Progenitor cell of endocrine pancreas (in vitro differentiated cells): ENCODE measurements at regions not wholly inside any gene's neighbourhood (a gene's known extent, or its start where the extent isn't known, plus 50 kb on each side); places are given as distances from the start of the nearest gene placed in this dataset.
A peak's percentile ranks its signal among the peaks of the same experiment; 100 is the strongest.
"Not testable (repeated sequence)": the region's sequence is repeated elsewhere in the genome, so short reads cannot be mapped to it uniquely, and the experiment has no call there.

Source experiments
- DNase-seq: peaks from one replicate; pipeline ENCODE4 v3.0.0; 2021; ENCODE audit warnings: low spot score; ENCODE audit not compliant: unreplicated experiment
- H3K27ac Mint-ChIP-seq: 2 replicates; pipeline ENCODE4 v1.8.0; 2021; ENCODE audit warnings: mild to moderate bottlenecking, moderate library complexity, mixed read lengths
- H3K27me3 Mint-ChIP-seq: 2 replicates; pipeline ENCODE4 v1.8.0; 2021; ENCODE audit warnings: mixed read lengths
- H3K36me3 Mint-ChIP-seq: 2 replicates; pipeline ENCODE4 v1.8.0; 2022; ENCODE audit warnings: mixed read lengths; ENCODE audit not compliant: insufficient read depth
- H3K4me1 Mint-ChIP-seq: 2 replicates; pipeline ENCODE4 v1.8.0; 2021; ENCODE audit warnings: low read depth, mixed read lengths
- H3K4me3 Mint-ChIP-seq: 2 replicates; pipeline ENCODE4 v1.8.0; 2021; ENCODE audit warnings: low read depth, mild to moderate bottlenecking, moderate library complexity, mixed read lengths
- H3K9me3 Mint-ChIP-seq: 2 replicates; pipeline ENCODE4 v1.8.0; 2021; ENCODE audit warnings: low read depth, mixed read lengths
- TF ChIP-seq, protein P1 (sequence below): fragments of 200-600 bp; sonication (generic); IDR thresholded peaks from one replicate; pipeline ENCODE4 v1.5.0; 2021; ENCODE audit warnings: antibody characterized with exemption, mild to moderate bottlenecking; ENCODE audit not compliant: unreplicated experiment

DNA sequence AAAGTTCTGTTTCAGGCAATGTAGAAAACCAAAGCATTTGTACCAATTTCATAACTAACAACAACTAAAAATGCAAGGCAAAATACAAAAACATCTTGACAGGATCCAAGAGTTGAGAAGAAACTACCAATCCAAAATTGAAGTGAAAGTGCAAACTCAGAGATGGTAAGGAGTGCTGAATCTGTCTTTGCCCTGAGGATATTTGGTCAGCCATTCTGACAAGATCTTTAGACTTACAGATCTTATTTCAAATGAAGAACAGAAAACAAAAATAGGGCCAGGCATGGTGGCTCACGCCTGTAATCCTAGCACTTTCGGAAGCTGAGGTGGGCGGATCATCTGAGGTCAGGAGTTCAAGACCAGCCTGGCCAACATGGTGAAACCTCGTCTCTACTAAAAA, 412.8 kb downstream of the ZFHX3 start:
- DNase-seq = no peak
- H3K4me3 Mint-ChIP-seq = no peak overlapping the region
- H3K9me3 Mint-ChIP-seq = peaks cover 22% of the 10 kb centered on the region
- TF ChIP-seq, protein P1, sequence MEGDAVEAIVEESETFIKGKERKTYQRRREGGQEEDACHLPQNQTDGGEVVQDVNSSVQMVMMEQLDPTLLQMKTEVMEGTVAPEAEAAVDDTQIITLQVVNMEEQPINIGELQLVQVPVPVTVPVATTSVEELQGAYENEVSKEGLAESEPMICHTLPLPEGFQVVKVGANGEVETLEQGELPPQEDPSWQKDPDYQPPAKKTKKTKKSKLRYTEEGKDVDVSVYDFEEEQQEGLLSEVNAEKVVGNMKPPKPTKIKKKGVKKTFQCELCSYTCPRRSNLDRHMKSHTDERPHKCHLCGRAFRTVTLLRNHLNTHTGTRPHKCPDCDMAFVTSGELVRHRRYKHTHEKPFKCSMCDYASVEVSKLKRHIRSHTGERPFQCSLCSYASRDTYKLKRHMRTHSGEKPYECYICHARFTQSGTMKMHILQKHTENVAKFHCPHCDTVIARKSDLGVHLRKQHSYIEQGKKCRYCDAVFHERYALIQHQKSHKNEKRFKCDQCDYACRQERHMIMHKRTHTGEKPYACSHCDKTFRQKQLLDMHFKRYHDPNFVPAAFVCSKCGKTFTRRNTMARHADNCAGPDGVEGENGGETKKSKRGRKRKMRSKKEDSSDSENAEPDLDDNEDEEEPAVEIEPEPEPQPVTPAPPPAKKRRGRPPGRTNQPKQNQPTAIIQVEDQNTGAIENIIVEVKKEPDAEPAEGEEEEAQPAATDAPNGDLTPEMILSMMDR = no peak
- peaks cover 10% of the 10 kb centered on the region for H3K36me3 Mint-ChIP-seq
- no peaks in the 10 kb centered on the region for H3K27me3 Mint-ChIP-seq
- no peak overlapping the region for H3K27ac Mint-ChIP-seq
- H3K4me1 Mint-ChIP-seq = no peaks in the 10 kb centered on the region

DNA sequence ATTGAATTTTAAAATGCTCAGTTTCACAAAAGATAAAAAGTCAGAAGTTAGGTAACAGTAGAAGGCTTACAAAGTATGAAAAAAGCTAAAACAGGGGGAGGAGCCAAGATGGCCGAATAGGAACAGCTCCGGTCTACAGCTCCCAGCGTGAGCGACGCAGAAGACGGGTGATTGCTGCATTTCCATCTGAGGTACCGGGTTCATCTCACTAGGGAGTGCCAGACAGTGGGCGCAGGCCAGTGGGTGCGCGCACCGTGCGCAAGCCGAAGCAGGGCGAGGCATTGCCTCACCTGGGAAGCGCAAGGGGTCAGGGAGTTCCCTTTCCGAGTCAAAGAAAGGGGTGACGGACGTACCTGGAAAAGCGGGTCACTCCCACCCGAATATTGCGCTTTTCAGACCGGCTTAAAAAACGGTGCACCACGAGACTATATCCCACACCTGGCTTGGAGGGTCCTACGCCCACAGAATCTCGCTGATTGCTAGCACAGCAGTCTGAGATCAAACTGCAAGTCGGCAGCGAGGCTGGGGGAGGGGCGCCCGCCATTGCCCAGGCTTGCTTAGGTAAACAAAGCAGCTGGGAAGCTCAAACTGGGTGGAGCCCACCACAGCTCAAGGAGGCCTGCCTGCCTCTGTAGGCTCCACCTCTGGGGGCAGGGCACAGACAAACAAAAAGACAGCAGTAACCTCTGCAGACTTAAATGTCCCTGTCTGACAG, 420.6 kb downstream of the ZFHX3 start:
- DNase-seq, H3K27me3 Mint-ChIP-seq, H3K4me1 Mint-ChIP-seq, H3K36me3 Mint-ChIP-seq: not testable (repeated sequence)
- Mint-ChIP-seq H3K9me3 (peaks cover 12% of the 10 kb centered on the region), H3K4me3 (peak overlapping the region; percentile 82), H3K27ac (peak overlapping the region; percentile 94)

DNA sequence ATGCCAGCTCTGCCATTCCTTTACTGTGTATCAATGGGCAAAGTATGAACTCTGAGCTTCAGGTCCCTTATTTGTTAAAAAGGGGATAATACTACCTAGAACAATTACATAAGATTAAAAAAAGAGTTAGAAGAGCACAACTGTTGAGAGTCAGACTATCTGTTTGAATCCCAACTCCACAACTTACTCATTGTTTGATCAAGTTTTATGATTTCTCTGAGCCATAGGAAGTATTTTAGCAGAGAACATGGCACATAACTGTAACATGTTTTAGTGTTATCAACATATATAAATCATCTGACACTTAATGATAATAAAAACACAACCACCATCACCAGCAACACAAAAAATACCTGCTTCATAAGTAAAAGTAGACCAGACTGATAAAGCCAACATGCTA, 421.3 kb downstream of the ZFHX3 start:
- DNase-seq = no peak
- Mint-ChIP-seq H3K36me3 (peaks cover 8% of the 10 kb centered on the region), H3K27me3 (no peaks in the 10 kb centered on the region), H3K27ac (peak overlapping the region; percentile 94), H3K9me3 (peaks cover 12% of the 10 kb centered on the region), H3K4me3 (peak overlapping the region; percentile 82), H3K4me1 (peaks cover 5% of the 10 kb centered on the region)
- TF ChIP-seq, protein P1 = no peak

DNA sequence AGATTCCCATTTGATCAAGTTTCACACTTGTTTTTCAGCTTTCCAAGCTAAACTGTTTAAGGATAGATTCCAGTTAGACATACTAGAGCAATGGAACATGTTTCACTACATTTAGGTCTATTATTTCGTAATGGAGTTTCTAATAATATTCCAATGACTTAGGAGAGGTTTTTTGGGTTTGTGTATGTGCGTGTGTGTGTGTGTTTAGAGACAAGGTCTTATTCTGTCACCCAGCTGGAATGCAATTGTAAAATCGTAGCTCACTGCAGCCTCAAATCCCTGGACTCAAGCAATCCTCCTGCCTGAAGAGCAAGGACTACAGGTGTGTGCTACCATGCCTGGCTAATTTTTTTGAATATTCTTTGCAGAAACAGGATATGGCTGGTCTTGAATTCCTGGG, 426.3 kb downstream of the ZFHX3 start:
- H3K27ac Mint-ChIP-seq = no peak overlapping the region
- DNase-seq = no peak
- peaks cover 10% of the 10 kb centered on the region for H3K9me3 Mint-ChIP-seq
- H3K36me3 Mint-ChIP-seq = peaks cover 5% of the 10 kb centered on the region
- H3K4me3 Mint-ChIP-seq = no peak overlapping the region
- peaks cover 5% of the 10 kb centered on the region for H3K4me1 Mint-ChIP-seq
- H3K27me3 Mint-ChIP-seq = no peaks in the 10 kb centered on the region
- TF ChIP-seq, protein P1 = no peak

DNA sequence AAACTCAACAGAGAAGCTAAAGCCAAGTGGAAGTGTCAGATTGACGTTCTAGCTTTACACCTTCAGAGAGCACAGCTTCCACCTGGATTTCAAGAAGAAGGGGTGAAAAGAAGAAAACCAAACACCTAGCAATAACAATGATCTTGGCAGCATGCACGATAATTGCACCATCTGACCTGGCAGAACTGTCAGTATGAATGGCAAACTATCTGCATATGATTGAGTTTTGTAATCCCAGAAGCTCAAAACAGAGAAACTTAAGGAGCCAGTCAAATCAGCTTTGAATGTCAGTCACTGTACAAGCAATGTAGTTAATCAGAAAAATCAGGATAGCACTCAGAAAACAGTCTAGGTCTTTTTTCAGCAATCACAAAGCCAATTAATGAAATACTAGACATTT, 427.1 kb downstream of the ZFHX3 start:
- H3K27me3 Mint-ChIP-seq = no peaks in the 10 kb centered on the region
- H3K36me3 Mint-ChIP-seq = peaks cover 6% of the 10 kb centered on the region
- H3K9me3 Mint-ChIP-seq = peaks cover 10% of the 10 kb centered on the region
- no peak for DNase-seq
- no peak overlapping the region for H3K4me3 Mint-ChIP-seq
- peaks cover 5% of the 10 kb centered on the region for H3K4me1 Mint-ChIP-seq
- H3K27ac Mint-ChIP-seq = no peak overlapping the region
- TF ChIP-seq, protein P1 = no peak

DNA sequence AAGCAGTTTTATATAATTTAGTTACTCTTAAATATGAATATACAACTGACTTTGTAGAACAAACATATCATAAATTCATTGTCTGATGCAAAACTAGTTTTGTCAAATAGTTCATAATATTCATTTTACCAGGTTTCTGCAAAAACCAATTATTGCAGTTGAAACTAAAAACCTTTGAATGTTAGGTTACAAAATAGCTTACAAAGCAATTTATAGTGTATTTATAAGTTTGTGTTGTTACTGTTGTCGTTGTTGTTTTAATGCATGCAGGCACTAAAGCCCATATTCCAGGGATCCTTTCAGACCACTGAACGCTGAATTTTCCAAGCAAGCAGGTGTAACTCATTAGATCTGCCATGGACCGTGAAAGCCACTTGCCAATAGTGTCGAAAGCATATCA, 427.6 kb downstream of the ZFHX3 start:
- peaks cover 8% of the 10 kb centered on the region for H3K9me3 Mint-ChIP-seq
- peaks cover 5% of the 10 kb centered on the region for H3K4me1 Mint-ChIP-seq
- no peaks in the 10 kb centered on the region for H3K27me3 Mint-ChIP-seq
- no peak overlapping the region for H3K4me3 Mint-ChIP-seq
- H3K36me3 Mint-ChIP-seq = peaks cover 3% of the 10 kb centered on the region
- no peak overlapping the region for H3K27ac Mint-ChIP-seq
- DNase-seq = no peak
- TF ChIP-seq, protein P1 = no peak
